ENCODE measurements at regions not wholly inside any gene's neighbourhood (a gene's known extent, or its start where the extent isn't known, plus 50 kb on each side); places are given as distances from the start of the nearest gene placed in this dataset.
A peak's percentile ranks its signal among the peaks of the same experiment; 100 is the strongest.
"Not testable (repeated sequence)": the region's sequence is repeated elsewhere in the genome, so short reads cannot be mapped to it uniquely, and the experiment has no call there.

DNA sequence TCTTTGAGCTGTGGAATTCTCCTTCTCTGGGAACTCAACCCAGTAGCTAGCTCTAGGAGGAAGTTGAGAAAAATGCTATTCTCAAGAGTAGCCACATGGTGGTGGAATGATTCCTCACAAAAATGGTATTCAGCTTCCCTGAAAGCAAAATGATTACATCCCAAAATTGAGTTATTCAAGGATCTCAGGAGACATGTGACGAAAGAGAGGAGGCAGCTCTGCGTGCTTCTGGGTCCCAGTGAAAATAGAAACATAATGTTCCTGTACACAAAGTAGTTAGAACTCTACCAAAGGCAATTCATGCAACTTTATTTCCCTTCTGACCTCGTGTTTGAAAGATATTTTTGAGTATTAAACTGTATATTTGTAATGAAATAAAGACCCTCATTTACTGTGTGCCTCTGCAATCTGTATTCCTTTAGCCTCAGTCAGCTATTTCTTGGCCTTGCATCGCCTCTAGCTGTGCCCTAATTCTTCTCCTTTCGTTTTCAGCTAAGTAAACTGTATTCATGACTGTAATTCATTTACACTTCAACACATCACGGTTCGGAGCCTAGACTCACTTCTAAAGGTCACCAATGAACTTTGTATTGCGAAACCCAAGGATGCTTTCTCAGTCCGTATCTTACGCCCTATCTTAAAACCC, 167.3 kb downstream of the FASLG start:
- no peaks in the 10 kb centered on the region for H3K36me3 ChIP-seq (ENCODE audit: control insufficient read depth, insufficient read depth, low read length, severe bottlenecking)
- peak; percentile 94 for DNase-seq (ENCODE audit: low read depth)
- H3K9ac ChIP-seq (ENCODE audit: low read length) = peak overlapping the region; percentile 60
- no peaks in the 10 kb centered on the region for H3K27me3 ChIP-seq (replicated peaks; ENCODE audit: control insufficient read depth, insufficient read depth, low read length)
- H3K4me3 ChIP-seq (ENCODE audit: low read length) = peak overlapping the region; percentile 73
- H3K4me1 ChIP-seq (ENCODE audit: control insufficient read depth, insufficient read depth, low read length) = peaks cover 33% of the 10 kb centered on the region
- H3K9me3 ChIP-seq (ENCODE audit: control insufficient read depth, low read length) = no peaks in the 10 kb centered on the region

- H3K4me3 ChIP-seq (ENCODE audit: low read length) = no peak overlapping the region
- H3K4me1 ChIP-seq (ENCODE audit: control insufficient read depth, insufficient read depth, low read length) = peaks cover 25% of the 10 kb centered on the region
- DNase-seq (ENCODE audit: low read depth) = no peak
- H3K9me3 ChIP-seq (ENCODE audit: control insufficient read depth, low read length) = no peaks in the 10 kb centered on the region
- no peaks in the 10 kb centered on the region for H3K36me3 ChIP-seq (ENCODE audit: control insufficient read depth, insufficient read depth, low read length, severe bottlenecking)
- no peak overlapping the region for H3K9ac ChIP-seq (ENCODE audit: low read length)
- no peaks in the 10 kb centered on the region for H3K27me3 ChIP-seq (replicated peaks; ENCODE audit: control insufficient read depth, insufficient read depth, low read length)
Measured at GRCh38 chr1:172827301-172827700, 168.4 kb downstream of the FASLG start.

DNA sequence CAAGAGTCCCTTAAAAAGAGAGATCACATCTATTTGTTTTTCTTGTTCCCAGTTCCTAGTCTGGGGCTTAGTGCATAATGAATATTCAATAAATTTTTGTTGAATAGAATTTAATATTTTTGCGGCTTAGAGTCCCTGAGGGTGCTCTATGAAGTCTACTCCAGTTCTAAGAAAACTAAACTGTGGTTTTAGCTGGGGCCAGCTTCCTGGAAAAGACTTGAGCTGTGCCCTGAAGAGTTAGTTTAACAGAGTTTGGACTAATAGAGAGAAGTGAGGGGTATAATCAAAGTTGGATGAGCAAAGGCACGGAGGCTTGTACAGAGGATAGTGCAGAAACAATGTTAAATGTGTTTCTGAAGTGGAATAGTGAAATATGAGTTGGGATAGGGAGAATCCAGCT, 168.9 kb downstream of the FASLG start:
- no peaks in the 10 kb centered on the region for H3K36me3 ChIP-seq (ENCODE audit: control insufficient read depth, insufficient read depth, low read length, severe bottlenecking)
- no peak for DNase-seq (ENCODE audit: low read depth)
- no peak overlapping the region for H3K4me3 ChIP-seq (ENCODE audit: low read length)
- H3K9ac ChIP-seq (ENCODE audit: low read length) = no peak overlapping the region
- H3K9me3 ChIP-seq (ENCODE audit: control insufficient read depth, low read length) = no peaks in the 10 kb centered on the region
- peaks cover 25% of the 10 kb centered on the region for H3K4me1 ChIP-seq (ENCODE audit: control insufficient read depth, insufficient read depth, low read length)
- no peaks in the 10 kb centered on the region for H3K27me3 ChIP-seq (replicated peaks; ENCODE audit: control insufficient read depth, insufficient read depth, low read length)

GRCh38 chr1:172832006-172832725, 173.3 kb downstream of the FASLG start:
- Histone ChIP-seq H3K27me3 (replicated peaks; ENCODE audit: control insufficient read depth, insufficient read depth, low read length) (no peaks in the 10 kb centered on the region), H3K9ac (ENCODE audit: low read length) (no peak overlapping the region), H3K4me3 (ENCODE audit: low read length) (no peak overlapping the region), H3K4me1 (ENCODE audit: control insufficient read depth, insufficient read depth, low read length) (peaks cover under 1% of the 10 kb centered on the region), H3K36me3 (ENCODE audit: control insufficient read depth, insufficient read depth, low read length, severe bottlenecking) (no peaks in the 10 kb centered on the region), H3K9me3 (ENCODE audit: control insufficient read depth, low read length) (no peaks in the 10 kb centered on the region)
- no peak for DNase-seq (ENCODE audit: low read depth)

DNA sequence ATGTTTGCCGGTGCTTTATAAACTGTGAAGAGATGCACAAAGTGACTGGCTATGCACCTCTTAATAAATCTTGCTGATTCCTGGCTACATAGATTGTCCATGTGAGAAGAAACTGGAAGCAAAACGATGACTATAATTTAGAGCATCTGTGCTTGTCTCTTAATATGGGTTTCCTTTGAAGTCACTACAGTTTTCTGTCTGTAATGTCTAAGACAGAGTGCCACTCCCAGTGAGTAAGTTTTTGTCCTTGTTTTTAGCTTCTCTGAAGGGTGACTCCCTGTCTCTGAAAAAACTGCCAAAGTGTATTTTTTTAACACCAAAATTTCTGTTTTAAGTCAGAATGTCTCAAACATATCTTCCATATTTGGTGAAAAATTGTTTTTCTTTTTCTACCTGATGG, 175.1 kb downstream of the FASLG start:
- Histone ChIP-seq H3K9ac (ENCODE audit: low read length) (no peak overlapping the region), H3K4me1 (ENCODE audit: control insufficient read depth, insufficient read depth, low read length) (peaks cover 8% of the 10 kb centered on the region), H3K36me3 (ENCODE audit: control insufficient read depth, insufficient read depth, low read length, severe bottlenecking) (no peaks in the 10 kb centered on the region), H3K4me3 (ENCODE audit: low read length) (no peak overlapping the region), H3K9me3 (ENCODE audit: control insufficient read depth, low read length) (no peaks in the 10 kb centered on the region), H3K27me3 (replicated peaks; ENCODE audit: control insufficient read depth, insufficient read depth, low read length) (no peaks in the 10 kb centered on the region)
- no peak for DNase-seq (ENCODE audit: low read depth)

GRCh38 chr1:172834609-172835008, 175.7 kb downstream of the FASLG start:
- H3K27me3 ChIP-seq (replicated peaks; ENCODE audit: control insufficient read depth, insufficient read depth, low read length) = no peaks in the 10 kb centered on the region
- DNase-seq (ENCODE audit: low read depth) = no peak
- no peaks in the 10 kb centered on the region for H3K9me3 ChIP-seq (ENCODE audit: control insufficient read depth, low read length)
- H3K36me3 ChIP-seq (ENCODE audit: control insufficient read depth, insufficient read depth, low read length, severe bottlenecking) = no peaks in the 10 kb centered on the region
- H3K4me1 ChIP-seq (ENCODE audit: control insufficient read depth, insufficient read depth, low read length) = peaks cover 8% of the 10 kb centered on the region
- no peak overlapping the region for H3K4me3 ChIP-seq (ENCODE audit: low read length)
- no peak overlapping the region for H3K9ac ChIP-seq (ENCODE audit: low read length)

DNA sequence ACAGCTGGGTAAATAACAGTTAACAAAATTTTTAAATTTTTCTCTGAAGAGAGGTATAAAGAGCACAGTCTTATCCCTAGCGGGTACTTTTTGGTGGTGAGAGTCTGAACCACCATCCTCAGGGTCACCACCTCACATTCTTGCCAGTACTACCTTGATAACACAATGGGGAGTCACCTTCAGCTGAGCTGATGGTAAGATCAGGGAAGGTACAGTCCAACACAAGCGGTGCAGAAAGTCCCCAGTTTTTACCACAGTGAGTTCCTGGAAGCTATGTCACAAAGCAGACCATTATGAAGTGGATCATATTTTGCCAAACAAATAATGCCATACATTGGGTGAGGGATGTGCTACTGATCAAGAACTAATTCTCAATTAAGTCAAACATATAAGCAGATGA, 176.9 kb downstream of the FASLG start:
- Histone ChIP-seq H3K9me3 (ENCODE audit: control insufficient read depth, low read length) (no peaks in the 10 kb centered on the region), H3K27me3 (replicated peaks; ENCODE audit: control insufficient read depth, insufficient read depth, low read length) (no peaks in the 10 kb centered on the region), H3K9ac (ENCODE audit: low read length) (no peak overlapping the region), H3K4me1 (ENCODE audit: control insufficient read depth, insufficient read depth, low read length) (peaks cover 8% of the 10 kb centered on the region), H3K4me3 (ENCODE audit: low read length) (no peak overlapping the region), H3K36me3 (ENCODE audit: control insufficient read depth, insufficient read depth, low read length, severe bottlenecking) (no peaks in the 10 kb centered on the region)
- DNase-seq (ENCODE audit: low read depth) = no peak

DNA sequence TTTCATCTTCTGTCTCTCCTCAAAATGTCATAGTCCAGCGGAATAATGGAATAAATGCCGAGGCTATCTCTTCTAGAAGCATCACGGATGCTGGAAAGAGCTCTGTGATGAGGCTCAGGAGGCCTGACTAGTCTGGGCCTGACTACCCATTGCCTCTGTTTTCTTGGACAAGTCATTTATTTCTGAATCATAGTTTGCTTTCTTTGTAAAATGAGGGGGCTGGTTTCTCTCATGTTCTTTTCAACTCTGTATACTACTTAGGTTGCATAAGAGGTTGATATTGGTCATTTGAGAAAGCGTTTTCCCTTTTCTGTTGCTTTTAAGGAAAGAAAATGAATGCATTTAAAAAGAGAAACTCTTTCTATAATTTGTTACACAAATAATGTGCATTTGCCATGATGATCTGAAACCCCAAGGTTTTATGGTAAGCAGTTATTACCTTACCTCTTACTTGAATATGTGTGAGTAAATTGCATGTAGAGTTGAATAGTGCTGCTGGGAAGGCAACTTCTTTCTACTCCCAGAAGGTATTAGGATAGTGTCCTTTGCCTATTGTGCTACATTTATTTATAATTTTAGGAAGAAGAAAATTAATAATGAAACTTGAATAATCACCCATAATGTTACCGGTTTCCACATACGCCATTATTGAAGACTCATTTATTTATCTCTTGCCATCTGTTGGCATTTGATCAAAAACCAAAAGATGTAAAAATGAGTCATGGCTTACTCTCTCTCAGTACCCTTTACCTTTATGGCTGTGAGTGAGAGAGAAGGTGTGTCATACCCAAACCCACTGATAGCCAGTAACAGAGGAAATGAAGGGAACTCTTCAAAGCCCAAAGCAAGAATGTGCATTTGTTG, 179.1 kb downstream of the FASLG start:
- peak; percentile 33 for DNase-seq (ENCODE audit: low read depth)
- H3K27me3 ChIP-seq (replicated peaks; ENCODE audit: control insufficient read depth, insufficient read depth, low read length) = no peaks in the 10 kb centered on the region
- no peaks in the 10 kb centered on the region for H3K9me3 ChIP-seq (ENCODE audit: control insufficient read depth, low read length)
- no peak overlapping the region for H3K9ac ChIP-seq (ENCODE audit: low read length)
- H3K36me3 ChIP-seq (ENCODE audit: control insufficient read depth, insufficient read depth, low read length, severe bottlenecking) = no peaks in the 10 kb centered on the region
- no peak overlapping the region for H3K4me3 ChIP-seq (ENCODE audit: low read length)
- H3K4me1 ChIP-seq (ENCODE audit: control insufficient read depth, insufficient read depth, low read length) = peaks cover 8% of the 10 kb centered on the region

GRCh38 chr1:172838680-172839313, 179.9 kb downstream of the FASLG start:
- Histone ChIP-seq H3K27me3 (replicated peaks; ENCODE audit: control insufficient read depth, insufficient read depth, low read length) (no peaks in the 10 kb centered on the region), H3K36me3 (ENCODE audit: control insufficient read depth, insufficient read depth, low read length, severe bottlenecking) (no peaks in the 10 kb centered on the region), H3K4me3 (ENCODE audit: low read length) (no peak overlapping the region), H3K9me3 (ENCODE audit: control insufficient read depth, low read length) (no peaks in the 10 kb centered on the region), H3K4me1 (ENCODE audit: control insufficient read depth, insufficient read depth, low read length) (peaks cover 8% of the 10 kb centered on the region), H3K9ac (ENCODE audit: low read length) (no peak overlapping the region)
- no peak for DNase-seq (ENCODE audit: low read depth)

DNA sequence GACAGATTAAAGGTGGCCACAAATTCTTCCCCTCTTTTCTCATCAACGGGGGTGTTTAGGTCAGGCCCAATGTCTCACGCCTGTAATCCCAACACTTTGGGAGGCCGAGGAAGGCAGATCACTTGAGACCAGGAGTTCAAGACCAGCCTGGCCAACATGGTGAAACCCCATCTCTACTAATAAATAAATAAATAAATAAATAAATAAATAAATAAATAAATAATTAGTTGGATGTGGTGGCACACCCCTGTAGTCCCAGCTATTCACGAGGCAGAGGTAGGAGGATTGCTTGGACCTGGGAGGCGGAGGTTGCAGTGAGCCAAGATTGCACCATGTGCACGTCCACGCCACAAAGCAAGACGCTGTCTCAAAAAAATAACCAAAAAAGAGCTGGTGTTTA, 180.7 kb downstream of the FASLG start:
- H3K4me3 ChIP-seq (ENCODE audit: low read length); H3K9me3 ChIP-seq (ENCODE audit: control insufficient read depth, low read length); H3K9ac ChIP-seq (ENCODE audit: low read length); H3K36me3 ChIP-seq (ENCODE audit: control insufficient read depth, insufficient read depth, low read length, severe bottlenecking); H3K27me3 ChIP-seq (replicated peaks; ENCODE audit: control insufficient read depth, insufficient read depth, low read length); DNase-seq (ENCODE audit: low read depth); H3K4me1 ChIP-seq (ENCODE audit: control insufficient read depth, insufficient read depth, low read length): not testable (repeated sequence)

GRCh38 chr1:172843444-172843843, 184.5 kb downstream of the FASLG start:
- H3K4me3 ChIP-seq (ENCODE audit: low read length) = no peak overlapping the region
- no peak for DNase-seq (ENCODE audit: low read depth)
- no peaks in the 10 kb centered on the region for H3K36me3 ChIP-seq (ENCODE audit: control insufficient read depth, insufficient read depth, low read length, severe bottlenecking)
- H3K4me1 ChIP-seq (ENCODE audit: control insufficient read depth, insufficient read depth, low read length) = peaks cover 5% of the 10 kb centered on the region
- H3K9me3 ChIP-seq (ENCODE audit: control insufficient read depth, low read length) = no peaks in the 10 kb centered on the region
- no peak overlapping the region for H3K9ac ChIP-seq (ENCODE audit: low read length)
- no peaks in the 10 kb centered on the region for H3K27me3 ChIP-seq (replicated peaks; ENCODE audit: control insufficient read depth, insufficient read depth, low read length)

Measured in adipocyte (in vitro differentiated cells).